ENCODE measurements at regions not wholly inside any gene's neighbourhood (a gene's known extent, or its start where the extent isn't known, plus 50 kb on each side); places are given as distances from the start of the nearest gene placed in this dataset.

GRCh38 chr14:30299915-30300314, 259.0 kb upstream of the G2E3 start:
- no peak for DNase-seq (ENCODE audit: low read depth, low spot score)

GRCh38 chr14:30303350-30303749, 255.6 kb upstream of the G2E3 start:
- no peak for DNase-seq (ENCODE audit: low read depth, low spot score)

GRCh38 chr14:30305346-30305745, 253.6 kb upstream of the G2E3 start:
- DNase-seq (ENCODE audit: low read depth, low spot score), result no peak

- DNase-seq (ENCODE audit: low read depth, low spot score), result no peak
Observed at GRCh38 chr14:30309405-30309804, 249.6 kb upstream of the G2E3 start.

GRCh38 chr14:30312214-30312613, 246.7 kb upstream of the G2E3 start:
- no peak for DNase-seq (ENCODE audit: low read depth, low spot score)

GRCh38 chr14:30317729-30318128, 241.2 kb upstream of the G2E3 start:
- no peak for DNase-seq (ENCODE audit: low read depth, low spot score)

- no peak for DNase-seq (ENCODE audit: low read depth, low spot score)
Observed at GRCh38 chr14:30322819-30323218, 236.1 kb upstream of the G2E3 start.

- DNase-seq (ENCODE audit: low read depth, low spot score), result no peak
Observed at GRCh38 chr14:30330033-30330432, 228.9 kb upstream of the G2E3 start.

GRCh38 chr14:30330445-30330844, 228.5 kb upstream of the G2E3 start:
- DNase-seq (ENCODE audit: low read depth, low spot score), result no peak

- DNase-seq (ENCODE audit: low read depth, low spot score), result no peak
Observed at GRCh38 chr14:30331030-30331429, 227.9 kb upstream of the G2E3 start.

GRCh38 chr14:30332374-30332773, 226.6 kb upstream of the G2E3 start:
- no peak for DNase-seq (ENCODE audit: low read depth, low spot score)

- DNase-seq (ENCODE audit: low read depth, low spot score), result no peak
Observed at GRCh38 chr14:30333934-30334333, 225.0 kb upstream of the G2E3 start.

- no peak for DNase-seq (ENCODE audit: low read depth, low spot score)
Observed at GRCh38 chr14:30337456-30337855, 221.5 kb upstream of the G2E3 start.

GRCh38 chr14:30339311-30339901, 219.6 kb upstream of the G2E3 start:
- DNase-seq (ENCODE audit: low read depth, low spot score), result no peak

- no peak for DNase-seq (ENCODE audit: low read depth, low spot score)
Observed at GRCh38 chr14:30340495-30340894, 218.5 kb upstream of the G2E3 start.

- DNase-seq (ENCODE audit: low read depth, low spot score), result no peak
Observed at GRCh38 chr14:30345511-30345910, 213.4 kb upstream of the G2E3 start.

- no peak for DNase-seq (ENCODE audit: low read depth, low spot score)
Observed at GRCh38 chr14:30348445-30348844, 210.5 kb upstream of the G2E3 start.

GRCh38 chr14:30349520-30349919, 209.4 kb upstream of the G2E3 start:
- DNase-seq (ENCODE audit: low read depth, low spot score), result no peak

- no peak for DNase-seq (ENCODE audit: low read depth, low spot score)
Observed at GRCh38 chr14:30354439-30354838, 204.5 kb upstream of the G2E3 start.

- no peak for DNase-seq (ENCODE audit: low read depth, low spot score)
Observed at GRCh38 chr14:30355431-30355913, 203.5 kb upstream of the G2E3 start.

GRCh38 chr14:30356438-30357202, 202.3 kb upstream of the G2E3 start:
- no peak for DNase-seq (ENCODE audit: low read depth, low spot score)

GRCh38 chr14:30357791-30358190, 201.2 kb upstream of the G2E3 start:
- DNase-seq (ENCODE audit: low read depth, low spot score), result no peak

Measured in brain pericyte (primary cell).